ENCODE measurements at regions not wholly inside any gene's neighbourhood (a gene's known extent, or its start where the extent isn't known, plus 50 kb on each side); places are given as distances from the start of the nearest gene placed in this dataset.

- TF ChIP-seq HNF4G (IDR thresholded peaks at IDR 0.05) (no peak), RAD21 (IDR thresholded peaks at IDR 0.05) (no peak), TAF1 (conservative IDR thresholded peaks at IDR 0.05) (no peak), REST (IDR thresholded peaks at IDR 0.05) (no peak), YY1 (IDR thresholded peaks at IDR 0.05) (no peak), GABPA (IDR thresholded peaks at IDR 0.05 in 1 of 2, conservative IDR thresholded peaks at IDR 0.05 in 1 of 2) (no peak), HNF4A (conservative IDR thresholded peaks at IDR 0.05) (no peak), ATF3 (IDR thresholded peaks at IDR 0.05) (no peak), MAX (IDR thresholded peaks at IDR 0.05) (no peak), FOXA2 (IDR thresholded peaks at IDR 0.05) (no peak), RXRA (IDR thresholded peaks at IDR 0.05) (no peak), SP1 (IDR thresholded peaks at IDR 0.05) (no peak), FOXA1 (IDR thresholded peaks at IDR 0.05) (no peak), NR2F2 (IDR thresholded peaks at IDR 0.05) (no peak), ZBTB33 (IDR thresholded peaks at IDR 0.05) (no peak), EGR1 (IDR thresholded peaks at IDR 0.05; ENCODE audit: low read depth in 2 of 2) (no peak), JUND (IDR thresholded peaks at IDR 0.05) (no peak)
- Histone ChIP-seq H3K27me3 (ENCODE audit: control insufficient read depth in 4 of 4, insufficient read depth in 4 of 4, low read length in 3 of 4) (no peaks in the 10 kb centered on the region), H3K36me3 (ENCODE audit: control insufficient read depth in 4 of 4, insufficient read depth in 3 of 4, low read depth in 1 of 4, low read length in 3 of 4) (no peaks in the 10 kb centered on the region), H3K4me3 (ENCODE audit: low read depth in 1 of 3, low read length in 3 of 3) (no peak overlapping the region), H3K4me1 (ENCODE audit: control insufficient read depth in 4 of 4, insufficient read depth in 4 of 4, low read length in 3 of 4) (no peaks in the 10 kb centered on the region), H3K9ac (ENCODE audit: low read depth in 1 of 2, low read length in 2 of 2) (no peak overlapping the region), H3K27ac (ENCODE audit: low read depth in 1 of 2, low read length in 2 of 2) (no peak overlapping the region), H3K9me3 (ENCODE audit: control insufficient read depth in 4 of 4, low read length in 3 of 4) (no peaks in the 10 kb centered on the region)
- no peak for DNase-seq (ENCODE audit: low spot score)
- WGBS: 72% methylated on average over 6 of the region's 6 CpGs
These were observed 517.7 kb upstream of the MYT1L start for GRCh38 chr2:2848621-2849333.

GRCh38 chr2:2848198-2848597 lies 517.1 kb upstream of the MYT1L start:
- Histone ChIP-seq H3K27ac (ENCODE audit: low read depth in 1 of 2, low read length in 2 of 2) (no peak overlapping the region), H3K27me3 (ENCODE audit: control insufficient read depth in 4 of 4, insufficient read depth in 4 of 4, low read length in 3 of 4) (no peaks in the 10 kb centered on the region), H3K36me3 (ENCODE audit: control insufficient read depth in 4 of 4, insufficient read depth in 3 of 4, low read depth in 1 of 4, low read length in 3 of 4) (no peaks in the 10 kb centered on the region), H3K9ac (ENCODE audit: low read depth in 1 of 2, low read length in 2 of 2) (no peak overlapping the region), H3K4me3 (ENCODE audit: low read depth in 1 of 3, low read length in 3 of 3) (no peak overlapping the region), H3K4me1 (ENCODE audit: control insufficient read depth in 4 of 4, insufficient read depth in 4 of 4, low read length in 3 of 4) (no peaks in the 10 kb centered on the region), H3K9me3 (ENCODE audit: control insufficient read depth in 4 of 4, low read length in 3 of 4) (no peaks in the 10 kb centered on the region)
- WGBS: 91% methylated on average over 6 of the region's 6 CpGs
- DNase-seq (ENCODE audit: low spot score): no peak
- TF ChIP-seq HNF4G (IDR thresholded peaks at IDR 0.05): no peak
- no peak for TF ChIP-seq CTCF (IDR thresholded peaks at IDR 0.05; ENCODE audit: low read depth, low read length, missing input control)
- no peak for TF ChIP-seq MAX (IDR thresholded peaks at IDR 0.05)
- no peak for TF ChIP-seq EGR1 (IDR thresholded peaks at IDR 0.05; ENCODE audit: low read depth in 2 of 2)
- TF ChIP-seq NR2F2 (IDR thresholded peaks at IDR 0.05): no peak
- TF ChIP-seq YY1 (IDR thresholded peaks at IDR 0.05): no peak
- no peak for TF ChIP-seq RXRA (IDR thresholded peaks at IDR 0.05)
- TF ChIP-seq RAD21 (IDR thresholded peaks at IDR 0.05): no peak
- no peak for TF ChIP-seq TAF1 (conservative IDR thresholded peaks at IDR 0.05)
- no peak for TF ChIP-seq FOXA2 (IDR thresholded peaks at IDR 0.05)
- no peak for TF ChIP-seq REST (IDR thresholded peaks at IDR 0.05)

Measured in liver (tissue), 8 donors.